T-helper 1 cell treated with Interleukin-12 subunit alpha and Interleukin-12 subunit beta and Interleukin-4 antibody, amounts not matched to agents 30 μg/mL and 1 μg/mL, for 36 hours (primary cell): ENCODE measurements at regions not wholly inside any gene's neighbourhood (a gene's known extent, or its start where the extent isn't known, plus 50 kb on each side); places are given as distances from the start of the nearest gene placed in this dataset.
"Not testable (repeated sequence)": the region's sequence is repeated elsewhere in the genome, so short reads cannot be mapped to it uniquely, and the experiment has no call there.

Experiments
- H3K27ac Mint-ChIP-seq: one replicate; pipeline ENCODE4 v1.8.0; 2021; ENCODE audit warnings: mild to moderate bottlenecking, mixed read lengths
- H3K27me3 Mint-ChIP-seq: one replicate; pipeline ENCODE4 v1.8.0; 2021; ENCODE audit warnings: low read depth, mixed read lengths
- H3K36me3 Mint-ChIP-seq: one replicate; pipeline ENCODE4 v1.8.0; 2021; ENCODE audit warnings: low read depth, mixed read lengths
- H3K4me1 Mint-ChIP-seq: one replicate; pipeline ENCODE4 v1.8.0; 2021; ENCODE audit warnings: low read depth, mixed read lengths
- H3K4me3 Mint-ChIP-seq: one replicate; pipeline ENCODE4 v1.8.0; 2021; ENCODE audit warnings: mild to moderate bottlenecking, moderate library complexity, mixed read lengths
- H3K9me3 Mint-ChIP-seq: one replicate; pipeline ENCODE4 v1.8.0; 2021; ENCODE audit warnings: mixed read lengths

DNA sequence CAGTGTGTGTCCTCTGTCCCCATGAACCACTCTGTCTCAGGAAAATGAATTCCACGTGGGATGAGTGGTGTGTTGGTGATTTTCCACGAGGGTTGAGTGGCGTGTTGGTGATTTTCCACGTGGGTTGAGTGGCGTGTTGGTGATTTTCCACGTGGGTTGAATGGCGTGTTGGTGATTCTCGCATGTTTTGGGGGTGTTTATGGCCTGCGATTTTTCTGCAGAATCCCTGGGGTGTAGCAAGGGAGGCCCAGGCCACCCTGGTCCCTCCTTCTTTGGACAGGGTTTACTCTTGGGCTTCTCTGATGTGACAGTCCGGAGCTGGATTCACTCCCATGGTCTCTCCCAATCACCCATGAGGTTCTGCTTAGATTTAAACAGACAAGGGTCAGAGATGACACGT lies 90.6 kb upstream of the FRMD1 start:
- no peak overlapping the region for H3K27ac Mint-ChIP-seq
- H3K36me3 Mint-ChIP-seq = no peaks in the 10 kb centered on the region
- no peak overlapping the region for H3K4me3 Mint-ChIP-seq
- H3K9me3 Mint-ChIP-seq = peaks cover 18% of the 10 kb centered on the region
- peaks cover 21% of the 10 kb centered on the region for H3K27me3 Mint-ChIP-seq
- no peaks in the 10 kb centered on the region for H3K4me1 Mint-ChIP-seq

DNA sequence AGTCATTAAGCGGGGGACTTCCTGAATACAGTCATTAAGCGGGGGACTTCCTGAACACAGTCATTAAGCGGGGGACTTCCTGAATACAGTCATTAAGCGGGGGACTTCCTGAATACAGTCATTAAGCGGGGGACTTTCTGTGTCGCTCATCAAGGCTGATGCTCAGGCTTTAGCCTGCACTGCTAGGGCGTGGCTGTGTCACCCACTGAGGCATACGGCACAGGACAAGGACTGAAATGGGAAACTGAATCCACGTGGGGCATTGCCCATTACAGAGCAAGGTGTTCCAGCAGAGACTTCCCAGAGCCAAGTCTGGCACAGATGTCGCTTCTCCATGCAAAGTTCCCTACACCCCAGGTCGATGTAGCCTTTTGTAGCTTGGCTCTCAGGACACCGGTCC lies 89.9 kb upstream of the FRMD1 start:
- H3K4me3 Mint-ChIP-seq, H3K27ac Mint-ChIP-seq, H3K36me3 Mint-ChIP-seq, H3K4me1 Mint-ChIP-seq: not testable (repeated sequence)
- Mint-ChIP-seq H3K27me3 (peaks cover 15% of the 10 kb centered on the region), H3K9me3 (peaks cover 18% of the 10 kb centered on the region)

DNA sequence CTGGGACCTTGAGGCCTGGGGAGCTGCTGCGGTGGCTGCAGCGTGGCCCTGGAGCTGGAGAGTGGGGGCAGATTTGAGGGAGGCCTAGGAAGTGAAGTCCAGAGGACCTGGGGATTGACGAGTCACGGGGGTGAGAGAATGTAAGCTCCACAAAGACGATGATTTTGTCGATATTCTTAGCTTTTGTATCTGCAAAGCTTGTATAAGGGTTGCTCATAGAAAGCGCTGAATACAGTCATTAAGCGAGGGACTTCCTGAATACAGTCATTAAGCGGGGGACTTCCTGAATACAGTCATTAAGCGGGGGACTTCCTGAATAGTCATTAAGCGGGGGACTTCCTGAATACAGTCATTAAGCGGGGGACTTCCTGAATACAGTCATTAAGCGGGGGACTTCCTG lies 89.3 kb upstream of the FRMD1 start:
- H3K9me3 Mint-ChIP-seq = peaks cover 18% of the 10 kb centered on the region
- not testable (repeated sequence) for H3K4me1 Mint-ChIP-seq, H3K36me3 Mint-ChIP-seq, H3K27ac Mint-ChIP-seq, H3K4me3 Mint-ChIP-seq, H3K27me3 Mint-ChIP-seq

DNA sequence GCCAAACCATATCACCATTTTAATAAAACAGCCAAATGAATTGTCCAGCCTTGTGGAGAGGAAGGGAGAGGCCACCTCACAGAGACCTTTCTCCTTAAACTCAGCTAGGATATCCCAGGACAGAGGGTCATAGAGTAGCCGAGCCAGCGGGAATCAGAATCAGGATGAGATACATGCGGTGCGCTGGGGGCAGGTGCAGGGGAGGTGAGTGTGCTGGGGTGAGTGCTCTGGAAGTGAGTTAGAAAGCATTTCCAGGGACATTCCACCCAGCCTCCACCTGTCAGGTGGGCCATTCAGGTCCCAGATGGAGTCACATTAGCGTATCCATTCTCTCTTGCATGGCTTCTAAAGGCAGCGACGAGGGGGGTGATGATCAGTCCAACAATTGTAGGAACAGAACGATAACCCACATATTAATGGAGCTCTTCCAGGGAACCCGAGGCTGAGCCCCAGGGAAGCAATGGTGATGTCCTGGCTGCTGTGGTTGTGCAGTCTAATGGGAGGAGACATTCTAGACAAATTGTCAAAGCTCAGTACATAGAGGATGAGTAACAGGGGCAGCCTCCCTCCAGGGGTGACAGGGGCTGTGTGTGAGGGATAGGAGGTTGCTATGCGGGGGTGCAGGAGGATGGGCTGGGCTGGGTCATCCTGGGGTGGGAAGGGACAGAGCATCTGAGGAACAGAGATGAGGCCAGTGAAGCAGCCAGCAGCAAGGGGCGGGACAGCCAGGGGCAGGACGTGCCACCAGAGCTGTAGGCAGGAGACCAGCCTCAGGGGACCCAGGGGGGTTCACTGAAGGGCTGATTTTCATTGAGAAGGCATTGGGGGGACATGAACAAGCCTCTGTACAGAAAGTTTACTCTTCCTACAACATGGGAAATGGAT lies 88.7 kb upstream of the FRMD1 start:
- no peaks in the 10 kb centered on the region for H3K4me1 Mint-ChIP-seq
- H3K4me3 Mint-ChIP-seq = no peak overlapping the region
- no peaks in the 10 kb centered on the region for H3K36me3 Mint-ChIP-seq
- peaks cover 8% of the 10 kb centered on the region for H3K27me3 Mint-ChIP-seq
- peaks cover 18% of the 10 kb centered on the region for H3K9me3 Mint-ChIP-seq
- H3K27ac Mint-ChIP-seq = no peak overlapping the region

DNA sequence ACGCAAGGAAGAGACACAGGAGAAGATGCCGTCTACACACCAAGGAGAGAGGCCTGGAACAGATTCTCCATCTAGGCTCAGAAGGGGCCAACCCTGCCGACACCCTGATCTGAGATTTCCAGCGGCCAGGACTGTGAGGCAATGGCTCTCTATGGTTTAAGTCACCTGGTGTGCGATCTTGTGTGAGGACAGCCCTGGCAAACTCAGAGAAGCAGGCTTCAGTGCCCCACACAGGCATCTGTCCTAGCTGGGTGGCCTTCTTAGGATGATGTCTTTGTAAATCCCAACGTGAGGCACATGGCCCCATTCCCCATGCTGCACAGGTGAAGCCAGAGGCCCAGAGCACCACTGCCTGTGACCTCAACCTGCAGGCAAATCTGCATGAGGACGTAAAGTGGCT lies 87.6 kb upstream of the FRMD1 start:
- Mint-ChIP-seq H3K9me3 (peaks cover 18% of the 10 kb centered on the region), H3K4me1 (no peaks in the 10 kb centered on the region), H3K36me3 (no peaks in the 10 kb centered on the region), H3K4me3 (no peak overlapping the region), H3K27ac (no peak overlapping the region), H3K27me3 (peaks cover 2% of the 10 kb centered on the region)

DNA sequence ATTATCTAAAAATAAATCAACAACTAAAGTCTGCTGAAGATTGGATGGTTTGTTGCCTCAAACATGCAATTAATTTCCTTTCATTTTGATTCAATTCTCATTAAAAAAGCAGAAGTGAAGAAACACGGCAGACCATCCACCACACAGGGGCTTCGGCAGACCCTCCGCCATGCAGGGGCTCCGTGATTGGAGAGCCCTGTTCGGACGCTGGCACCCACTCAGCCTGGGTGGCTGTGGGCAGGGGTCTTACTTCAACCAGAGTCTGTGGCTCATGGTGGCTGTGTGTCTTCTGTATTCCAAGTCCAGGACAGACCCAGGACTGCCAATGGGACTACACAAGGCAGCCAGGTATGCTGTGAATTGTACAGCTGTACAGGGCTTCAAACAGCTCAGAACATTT lies 86.9 kb upstream of the FRMD1 start:
- no peaks in the 10 kb centered on the region for H3K36me3 Mint-ChIP-seq
- H3K4me3 Mint-ChIP-seq = no peak overlapping the region
- H3K27ac Mint-ChIP-seq = no peak overlapping the region
- no peaks in the 10 kb centered on the region for H3K4me1 Mint-ChIP-seq
- no peaks in the 10 kb centered on the region for H3K27me3 Mint-ChIP-seq
- peaks cover 18% of the 10 kb centered on the region for H3K9me3 Mint-ChIP-seq

DNA sequence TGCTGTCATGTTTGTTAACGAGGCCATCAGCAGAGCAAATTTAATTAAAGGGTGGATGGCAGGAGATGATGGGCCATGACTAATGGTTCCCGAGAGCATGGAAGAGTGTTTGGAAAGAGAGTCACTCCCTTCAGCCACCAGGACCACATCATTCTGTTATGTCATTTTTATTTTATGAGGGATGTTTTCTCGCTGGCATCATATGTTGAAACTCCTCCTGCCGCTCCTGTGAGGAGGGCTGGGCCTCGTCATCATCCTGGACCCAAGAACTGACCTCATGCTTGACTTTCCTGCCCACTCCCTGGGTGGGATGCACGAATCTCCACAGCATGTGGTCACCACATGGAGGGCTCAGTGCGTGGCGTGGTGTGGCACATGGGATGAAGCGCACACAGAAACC lies 86.4 kb upstream of the FRMD1 start:
- Mint-ChIP-seq H3K27me3 (no peaks in the 10 kb centered on the region), H3K4me1 (no peaks in the 10 kb centered on the region), H3K9me3 (peaks cover 18% of the 10 kb centered on the region), H3K4me3 (no peak overlapping the region), H3K27ac (no peak overlapping the region), H3K36me3 (no peaks in the 10 kb centered on the region)

DNA sequence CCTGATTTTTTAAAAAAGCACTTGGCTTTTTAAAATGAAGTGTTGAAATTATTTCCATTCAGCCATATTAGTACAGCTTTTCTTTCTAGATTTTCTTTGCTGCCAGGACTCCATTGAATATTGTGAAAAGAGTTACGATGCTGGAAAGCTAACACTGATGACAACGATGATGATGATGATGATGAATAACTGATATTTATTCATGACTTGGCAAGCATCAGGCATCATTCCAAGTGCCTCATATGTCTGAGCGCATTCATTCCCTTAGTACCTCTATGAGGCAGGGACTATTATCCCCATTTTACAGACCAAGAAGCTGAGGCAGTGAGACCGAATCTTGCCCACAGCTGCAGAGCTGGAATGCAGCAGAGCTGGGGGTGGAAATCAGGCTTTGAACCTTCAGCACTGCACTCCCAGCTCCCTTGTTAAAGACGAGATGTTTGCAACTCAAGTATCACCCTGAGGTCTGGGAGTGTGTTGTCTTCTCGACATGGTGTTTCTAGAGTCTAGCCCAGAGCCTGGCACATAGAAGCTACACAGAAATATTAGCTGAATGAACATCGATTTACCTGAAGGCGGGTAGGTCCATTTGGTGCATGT lies 85.5 kb upstream of the FRMD1 start:
- H3K4me3 Mint-ChIP-seq = no peak overlapping the region
- no peak overlapping the region for H3K27ac Mint-ChIP-seq
- H3K9me3 Mint-ChIP-seq = peaks cover 18% of the 10 kb centered on the region
- no peaks in the 10 kb centered on the region for H3K27me3 Mint-ChIP-seq
- H3K4me1 Mint-ChIP-seq = no peaks in the 10 kb centered on the region
- H3K36me3 Mint-ChIP-seq = no peaks in the 10 kb centered on the region

DNA sequence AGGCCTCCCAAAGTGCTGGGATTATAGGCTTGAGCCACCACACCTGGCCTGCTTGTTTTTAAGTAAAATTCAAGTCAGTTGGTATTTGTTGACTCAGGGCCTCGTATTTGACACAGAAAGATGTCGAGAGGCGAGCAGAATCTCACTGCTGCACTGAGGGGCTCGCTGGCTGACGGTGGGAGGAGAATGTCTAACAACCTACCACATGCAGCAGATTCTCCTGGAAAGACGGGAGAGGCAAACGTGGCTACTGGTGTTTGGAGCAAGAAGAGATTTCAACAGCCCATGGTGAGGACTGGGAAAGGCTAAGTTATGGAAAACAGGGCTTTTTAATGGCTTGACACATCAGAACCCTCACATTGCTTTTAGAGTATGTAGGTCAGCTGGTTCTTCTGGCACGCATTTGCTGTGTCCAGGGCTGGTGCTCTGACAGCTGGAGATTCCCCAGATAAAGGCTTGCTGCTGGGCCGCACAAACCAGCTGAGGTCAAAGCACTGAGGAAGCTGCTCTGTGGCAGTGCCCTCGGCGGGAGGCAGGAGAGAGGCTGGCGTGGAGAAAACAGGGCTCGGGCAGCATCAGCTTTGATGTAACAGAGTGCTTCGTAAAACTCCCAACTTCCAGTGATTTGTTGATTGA lies 84.2 kb upstream of the FRMD1 start:
- no peaks in the 10 kb centered on the region for H3K4me1 Mint-ChIP-seq
- H3K27me3 Mint-ChIP-seq = no peaks in the 10 kb centered on the region
- no peak overlapping the region for H3K27ac Mint-ChIP-seq
- no peaks in the 10 kb centered on the region for H3K36me3 Mint-ChIP-seq
- no peak overlapping the region for H3K4me3 Mint-ChIP-seq
- H3K9me3 Mint-ChIP-seq = peaks cover 17% of the 10 kb centered on the region

DNA sequence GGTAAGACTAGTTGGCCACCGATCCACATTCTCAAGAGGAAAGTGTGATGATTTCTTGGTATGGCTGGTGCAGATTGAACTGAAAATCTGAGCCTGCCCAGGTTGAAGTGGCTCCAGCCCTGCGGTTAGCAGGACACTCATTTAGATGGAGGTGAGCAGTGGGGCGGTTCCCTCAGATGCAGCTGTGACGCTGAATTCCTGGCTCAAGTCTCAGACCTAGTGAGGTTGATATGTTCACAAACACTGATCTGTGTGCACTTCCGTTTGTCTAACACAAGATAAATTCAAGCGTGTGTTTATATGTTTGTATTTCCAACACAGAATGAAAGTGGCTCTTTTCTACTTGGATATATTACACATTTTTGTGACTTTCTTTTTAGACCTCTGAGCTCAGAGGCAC lies 83.4 kb upstream of the FRMD1 start:
- Mint-ChIP-seq H3K36me3 (no peaks in the 10 kb centered on the region), H3K4me1 (peaks cover 5% of the 10 kb centered on the region)

DNA sequence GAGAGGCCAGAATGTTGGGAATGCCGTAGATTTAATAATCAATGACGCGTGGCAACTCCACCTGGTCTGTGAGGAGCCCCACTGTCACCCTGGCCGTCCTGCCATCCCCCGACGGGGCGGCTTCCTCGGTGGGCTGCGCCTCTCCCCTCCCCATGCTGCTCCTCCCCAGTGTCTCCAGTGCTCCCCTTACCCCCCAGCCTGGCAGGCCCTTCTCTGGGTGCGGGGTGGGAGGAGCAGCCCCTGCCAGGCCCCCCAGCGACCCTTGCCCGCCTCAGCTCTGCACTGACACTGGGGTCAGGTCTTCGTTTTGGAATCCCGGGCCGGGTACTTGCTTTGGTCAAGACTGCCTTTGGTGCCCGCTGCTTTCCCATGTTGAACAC lies 82.3 kb upstream of the FRMD1 start:
- no peaks in the 10 kb centered on the region for H3K27me3 Mint-ChIP-seq
- no peak overlapping the region for H3K4me3 Mint-ChIP-seq
- H3K36me3 Mint-ChIP-seq = no peaks in the 10 kb centered on the region
- no peak overlapping the region for H3K27ac Mint-ChIP-seq
- H3K4me1 Mint-ChIP-seq = peaks cover 5% of the 10 kb centered on the region
- peaks cover 2% of the 10 kb centered on the region for H3K9me3 Mint-ChIP-seq

More for the DNA sequence above, 83.4 kb upstream of the FRMD1 start:
- no peak overlapping the region for H3K4me3 Mint-ChIP-seq
- H3K9me3 Mint-ChIP-seq = peaks cover 8% of the 10 kb centered on the region
- no peak overlapping the region for H3K27ac Mint-ChIP-seq
- H3K27me3 Mint-ChIP-seq = no peaks in the 10 kb centered on the region

DNA sequence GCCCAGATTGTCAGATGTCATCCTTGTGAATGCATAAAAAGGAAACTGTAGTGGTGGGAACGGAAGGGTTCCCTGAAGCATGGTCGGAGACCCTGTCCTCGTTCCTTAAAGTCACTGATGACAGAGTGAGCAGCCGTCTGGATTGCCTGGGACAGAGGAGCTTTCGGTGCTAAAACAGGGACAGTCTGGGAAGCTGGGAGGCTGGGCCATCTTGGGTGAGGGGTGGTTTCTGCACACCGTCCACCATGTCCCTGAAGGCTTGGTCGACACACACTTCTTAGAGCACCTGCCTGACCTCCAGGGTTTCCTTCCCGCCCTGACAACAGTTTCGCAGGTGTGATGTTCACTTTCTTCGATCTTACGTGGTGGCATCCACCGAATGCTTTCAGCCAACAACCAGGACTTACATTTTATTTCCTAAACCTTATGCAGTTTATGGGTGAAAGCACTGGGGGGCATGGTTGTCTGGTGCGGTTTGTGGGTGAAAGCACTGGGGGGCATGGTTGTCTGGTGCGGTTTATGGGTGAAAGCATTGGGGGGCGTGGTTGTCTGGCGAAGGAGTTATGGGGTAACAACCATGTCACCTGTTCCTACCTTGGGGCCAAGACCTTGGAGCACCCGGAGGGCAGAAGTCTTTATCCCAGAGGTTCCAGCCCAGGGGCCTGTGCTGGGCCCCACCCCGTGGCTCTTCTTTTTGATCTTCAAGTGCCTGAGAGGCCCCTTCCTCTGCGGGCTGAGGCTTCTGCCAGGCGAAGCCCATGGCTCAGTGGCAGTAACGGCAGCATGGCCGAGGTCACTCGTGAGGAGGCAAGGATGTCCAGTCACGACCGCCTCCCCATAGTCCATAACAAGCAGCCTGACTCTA lies 81.7 kb upstream of the FRMD1 start:
- Mint-ChIP-seq H3K27ac (no peak overlapping the region), H3K4me1 (peaks cover 5% of the 10 kb centered on the region), H3K36me3 (no peaks in the 10 kb centered on the region), H3K4me3 (no peak overlapping the region), H3K27me3 (no peaks in the 10 kb centered on the region), H3K9me3 (no peaks in the 10 kb centered on the region)

DNA sequence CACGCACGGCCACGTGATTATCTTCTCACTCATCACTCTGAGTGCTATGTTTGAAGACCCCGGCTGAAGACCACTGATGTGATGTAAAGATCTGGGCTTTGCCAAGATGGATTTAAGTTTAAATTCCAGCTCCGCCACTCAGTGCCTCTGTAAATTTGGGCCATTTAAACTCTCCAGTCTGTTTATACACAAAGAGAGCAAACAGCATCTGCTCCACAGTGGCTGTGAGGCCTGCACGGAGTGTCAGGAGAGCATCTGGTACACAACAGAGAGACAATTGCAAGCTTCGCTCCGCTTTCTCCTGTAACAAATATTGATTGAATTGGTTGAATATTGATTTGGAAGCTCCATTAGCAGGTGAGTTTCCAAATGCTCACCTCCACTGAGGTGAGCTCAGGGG lies 80.5 kb upstream of the FRMD1 start:
- Mint-ChIP-seq H3K27ac (no peak overlapping the region), H3K27me3 (no peaks in the 10 kb centered on the region), H3K9me3 (no peaks in the 10 kb centered on the region), H3K36me3 (no peaks in the 10 kb centered on the region), H3K4me3 (no peak overlapping the region), H3K4me1 (peaks cover 5% of the 10 kb centered on the region)

DNA sequence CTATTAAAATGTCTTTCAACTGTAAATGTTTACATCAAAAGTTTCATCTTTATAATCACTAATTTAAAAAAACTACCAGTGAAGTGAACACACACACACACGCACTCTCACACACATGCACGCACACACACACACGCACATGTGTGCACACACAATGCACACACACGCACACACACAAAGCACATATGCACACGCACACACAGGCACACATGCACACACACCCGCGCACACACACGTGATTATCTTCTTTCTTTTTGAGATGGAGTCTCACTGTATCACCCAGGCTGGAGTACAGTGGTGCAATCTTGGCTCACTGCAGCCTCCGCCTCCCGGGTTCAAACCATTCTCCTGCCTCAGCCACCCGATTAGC lies 80.0 kb upstream of the FRMD1 start:
- Mint-ChIP-seq H3K27me3 (no peaks in the 10 kb centered on the region), H3K4me3 (no peak overlapping the region), H3K9me3 (no peaks in the 10 kb centered on the region), H3K4me1 (peaks cover 5% of the 10 kb centered on the region), H3K36me3 (no peaks in the 10 kb centered on the region), H3K27ac (no peak overlapping the region)
